Endothelial cell of hepatic sinusoid (primary cell): ENCODE measurements at regions not wholly inside any gene's neighbourhood (a gene's known extent, or its start where the extent isn't known, plus 50 kb on each side); places are given as distances from the start of the nearest gene placed in this dataset.

Source experiments
- in situ Hi-C: cut with HindIII; loops from 2 replicates; pipeline ENCODE4 v1.10.0; 2017; ENCODE audit warnings: low sequenced_read_pairs

DNA sequence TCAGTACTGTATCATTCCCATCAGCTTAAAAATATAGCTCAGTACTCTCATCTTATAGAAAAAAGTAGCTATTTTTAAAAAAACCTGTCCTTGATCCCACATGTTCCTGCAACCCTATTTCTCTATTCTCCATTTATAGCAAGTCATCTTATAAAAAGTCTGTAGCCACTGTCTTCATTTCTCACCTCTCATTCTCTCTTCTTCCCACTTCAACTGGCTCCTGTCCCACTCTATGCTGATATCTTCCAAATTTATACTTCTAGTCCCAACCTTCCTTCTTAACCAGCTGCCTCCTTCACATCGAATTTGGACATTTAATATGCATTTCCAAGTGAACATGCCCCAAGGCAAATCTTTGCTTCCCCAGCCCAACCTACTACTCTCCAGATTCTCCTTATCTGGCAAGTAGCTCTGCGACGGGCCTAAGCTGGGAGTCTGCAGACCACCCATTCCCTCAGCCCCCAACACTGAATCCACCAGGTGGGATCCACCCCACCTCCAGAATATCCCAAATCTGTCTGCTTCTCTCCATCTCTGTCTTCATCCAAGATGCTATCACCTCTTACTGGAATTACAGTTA is 52.0 kb upstream of the TANC2 start:
- in situ Hi-C loops, result no loop called here

DNA sequence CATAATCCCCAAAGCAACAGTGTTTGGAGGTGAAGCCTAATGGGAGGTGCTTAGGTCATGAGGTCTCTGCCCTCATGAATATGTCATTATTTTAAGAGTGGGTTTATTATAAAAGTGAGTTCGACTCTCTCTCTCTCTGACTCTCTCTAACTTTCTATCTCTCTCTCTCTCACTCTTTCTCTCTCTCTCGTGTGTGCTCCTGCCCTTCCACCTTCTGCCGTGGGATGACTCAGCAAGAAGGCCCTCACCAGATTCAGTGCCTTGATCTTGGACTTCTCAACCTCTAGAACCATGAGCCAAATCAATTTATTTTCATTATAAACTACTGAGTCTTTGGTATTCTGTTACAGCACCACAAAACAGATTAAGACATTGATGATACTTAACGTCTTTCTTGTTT is 53.7 kb upstream of the TANC2 start:
- in situ Hi-C loops, result no loop called here

- in situ Hi-C loops, result no loop called here
Measured at GRCh38 chr17:62911114-62911513, 54.9 kb upstream of the TANC2 start.

- in situ Hi-C loops, result no loop called here
Measured at GRCh38 chr17:62910277-62910676, 55.8 kb upstream of the TANC2 start.

GRCh38 chr17:62907961-62908360 is 58.1 kb upstream of the TANC2 start:
- in situ Hi-C loops, result no loop called here

GRCh38 chr17:62906881-62907280 is 59.2 kb upstream of the TANC2 start:
- in situ Hi-C loops, result no loop called here

GRCh38 chr17:62905233-62905632 is 60.8 kb upstream of the TANC2 start:
- in situ Hi-C loops, result no loop called here

- in situ Hi-C loops, result no loop called here
Measured at GRCh38 chr17:62902531-62903220, 63.4 kb upstream of the TANC2 start.

GRCh38 chr17:62901544-62901943 is 64.5 kb upstream of the TANC2 start:
- in situ Hi-C loops, result no loop called here

GRCh38 chr17:62900096-62900495 is 65.9 kb upstream of the TANC2 start:
- in situ Hi-C loops, result no loop called here

DNA sequence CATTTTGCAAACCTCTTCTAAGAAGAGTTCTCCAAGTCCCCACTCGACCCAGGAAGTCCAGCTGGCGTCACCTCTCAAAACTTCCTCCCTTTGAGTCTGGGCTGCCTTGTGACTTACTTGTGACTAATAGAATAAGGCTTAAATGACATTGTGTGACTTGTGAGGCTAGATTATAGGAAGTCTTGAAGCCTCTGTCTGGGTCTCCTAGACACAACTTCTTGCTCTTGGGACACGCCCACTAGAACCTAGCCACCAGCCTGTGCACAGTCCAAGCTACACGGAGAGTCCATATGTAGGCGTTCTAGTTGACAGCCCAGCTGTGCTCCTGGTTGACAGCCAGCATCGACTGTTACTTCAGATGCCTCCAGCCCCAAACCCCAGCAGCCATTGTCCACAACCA is 66.7 kb upstream of the TANC2 start:
- in situ Hi-C loops, result no loop called here

- in situ Hi-C loops, result no loop called here
Measured at GRCh38 chr17:62898239-62898864, 67.7 kb upstream of the TANC2 start.

- in situ Hi-C loops, result no loop called here
Measured at GRCh38 chr17:62897706-62898105, 68.3 kb upstream of the TANC2 start.

DNA sequence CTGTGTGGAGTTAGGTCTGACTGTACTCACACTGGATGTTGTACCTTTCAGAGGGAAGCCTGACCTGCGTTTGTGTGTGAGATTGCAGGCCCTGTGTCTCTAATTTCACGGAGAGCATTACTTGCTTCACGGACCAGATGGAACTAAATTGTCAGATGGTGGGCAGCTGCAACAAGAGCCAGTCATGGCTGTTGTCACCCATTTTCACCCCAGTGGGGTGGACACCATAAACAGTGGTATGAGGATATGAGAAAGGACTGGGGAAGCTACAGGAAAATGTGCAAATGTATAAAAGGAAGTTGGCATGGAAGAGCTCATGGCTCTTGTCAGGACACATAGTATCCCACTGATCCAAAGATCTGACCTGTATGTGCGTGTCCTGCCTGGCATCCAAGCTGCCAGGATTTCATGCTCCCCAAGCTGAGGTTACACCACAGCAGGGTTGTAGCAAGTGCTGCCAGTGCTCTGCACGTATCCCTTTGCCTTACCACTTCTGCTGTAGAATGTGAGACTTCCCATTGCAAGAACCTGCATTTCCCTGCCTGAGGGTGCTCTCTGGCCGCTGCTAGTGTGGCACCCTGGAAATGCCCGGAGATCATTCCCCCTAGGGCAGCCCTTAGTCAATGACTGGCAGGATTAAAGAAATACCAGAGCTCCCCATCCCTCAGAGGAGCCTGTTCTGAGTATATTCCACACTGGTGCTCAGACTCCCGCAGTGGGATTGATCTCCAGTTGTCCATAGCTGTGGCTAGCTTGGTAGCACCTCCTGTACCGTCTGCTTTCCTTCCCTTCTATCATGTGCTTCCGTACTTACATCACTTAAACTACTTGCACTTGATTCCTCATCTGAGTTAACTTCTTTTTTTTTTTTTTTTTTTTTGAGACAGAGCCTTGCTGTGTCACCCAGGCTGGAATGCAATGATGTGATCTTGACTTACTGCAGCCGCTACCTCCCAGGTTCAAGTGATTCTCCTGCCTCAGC is 70.4 kb upstream of the TANC2 start:
- in situ Hi-C loops, result no loop called here

DNA sequence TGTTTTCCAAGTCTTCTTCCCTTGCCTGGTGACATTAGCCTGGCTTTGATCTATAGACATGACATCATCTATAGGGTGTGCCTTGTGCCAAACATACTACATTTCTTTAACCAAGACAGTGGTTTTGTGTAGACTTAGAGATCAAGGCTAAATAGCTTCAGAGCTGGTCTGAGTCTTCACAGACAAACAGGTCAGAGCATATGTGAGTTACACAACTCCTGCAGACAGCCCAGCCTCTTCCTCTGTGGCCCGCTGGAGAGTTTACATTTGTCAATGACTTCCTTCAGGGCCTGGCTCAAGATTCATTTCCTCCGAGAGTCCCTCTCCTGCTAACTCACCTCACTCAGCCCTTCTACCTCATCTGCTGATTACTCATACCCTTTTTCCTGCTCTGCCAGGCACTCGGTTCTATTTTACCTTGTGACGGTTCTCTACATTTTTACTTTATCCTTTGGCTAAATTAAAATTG is 73.1 kb upstream of the TANC2 start:
- in situ Hi-C loops, result no loop called here

- in situ Hi-C loops, result no loop called here
Measured at GRCh38 chr17:62892061-62892675, 73.9 kb upstream of the TANC2 start.

- in situ Hi-C loops, result no loop called here
Measured at GRCh38 chr17:62891659-62892058, 74.4 kb upstream of the TANC2 start.

DNA sequence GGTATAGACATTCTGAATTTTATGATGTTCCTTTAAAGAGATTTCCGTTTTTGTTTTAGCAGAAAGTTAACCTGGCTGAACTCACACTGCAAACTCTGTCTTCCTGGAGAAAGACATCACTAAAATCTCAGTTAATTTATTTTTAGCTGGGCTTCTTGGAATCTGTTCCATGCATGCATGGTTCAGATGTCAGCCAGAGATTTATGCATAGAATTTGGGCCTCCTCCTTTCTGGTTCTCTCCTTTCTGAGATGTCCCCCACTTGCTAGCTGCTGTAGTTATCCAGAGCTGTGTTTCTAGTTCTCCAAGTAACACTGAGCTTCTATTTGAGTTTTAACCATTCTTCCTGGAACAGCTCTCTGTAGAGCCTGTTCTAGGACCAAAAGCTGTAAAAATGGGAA is 77.3 kb upstream of the TANC2 start:
- in situ Hi-C loops, result no loop called here

GRCh38 chr17:62888148-62888547 is 77.9 kb upstream of the TANC2 start:
- in situ Hi-C loops, result no loop called here

DNA sequence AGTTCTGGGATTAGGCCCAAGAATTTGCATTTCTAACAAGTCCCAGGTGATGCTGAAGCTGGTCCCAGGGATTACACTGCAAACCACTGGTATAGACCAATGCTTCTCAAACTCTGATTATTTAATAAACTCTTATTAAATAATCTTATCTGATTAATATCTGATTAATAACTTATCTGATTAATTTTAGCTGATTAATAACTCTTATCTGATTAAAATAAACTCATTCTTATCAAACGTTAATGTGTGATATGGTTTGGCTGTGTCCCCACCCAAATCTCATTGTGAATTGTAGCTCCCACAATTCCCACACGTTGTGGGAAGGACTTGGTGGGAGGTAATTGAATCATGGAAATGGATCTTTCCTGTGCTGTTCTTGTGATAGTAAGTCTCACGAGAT is 78.6 kb upstream of the TANC2 start:
- in situ Hi-C loops, result no loop called here

DNA sequence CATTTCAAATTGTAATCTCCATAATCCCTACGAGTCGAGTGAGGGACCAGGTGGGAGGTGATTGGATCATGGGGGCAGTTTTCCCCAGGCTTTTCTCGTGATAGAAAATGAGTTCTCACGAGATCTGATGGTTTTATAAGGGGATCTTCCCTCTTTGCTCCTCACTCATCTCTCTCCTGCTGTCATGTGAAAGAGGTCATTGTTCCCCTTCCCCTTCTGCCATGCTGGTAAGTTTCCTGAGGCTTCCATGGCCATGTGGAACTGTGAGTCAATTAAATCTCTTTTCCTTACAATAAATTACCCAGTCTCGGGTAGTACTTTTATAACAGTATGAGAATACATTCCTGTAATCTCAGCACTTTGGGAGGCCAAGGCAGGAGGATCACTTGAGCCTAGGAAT is 76.7 kb upstream of the MARCHF10 start:
- in situ Hi-C loops, result no loop called here
